ENCODE measurements at regions not wholly inside any gene's neighbourhood (a gene's known extent, or its start where the extent isn't known, plus 50 kb on each side); places are given as distances from the start of the nearest gene placed in this dataset.
A peak's percentile ranks its signal among the peaks of the same experiment; 100 is the strongest.

DNA sequence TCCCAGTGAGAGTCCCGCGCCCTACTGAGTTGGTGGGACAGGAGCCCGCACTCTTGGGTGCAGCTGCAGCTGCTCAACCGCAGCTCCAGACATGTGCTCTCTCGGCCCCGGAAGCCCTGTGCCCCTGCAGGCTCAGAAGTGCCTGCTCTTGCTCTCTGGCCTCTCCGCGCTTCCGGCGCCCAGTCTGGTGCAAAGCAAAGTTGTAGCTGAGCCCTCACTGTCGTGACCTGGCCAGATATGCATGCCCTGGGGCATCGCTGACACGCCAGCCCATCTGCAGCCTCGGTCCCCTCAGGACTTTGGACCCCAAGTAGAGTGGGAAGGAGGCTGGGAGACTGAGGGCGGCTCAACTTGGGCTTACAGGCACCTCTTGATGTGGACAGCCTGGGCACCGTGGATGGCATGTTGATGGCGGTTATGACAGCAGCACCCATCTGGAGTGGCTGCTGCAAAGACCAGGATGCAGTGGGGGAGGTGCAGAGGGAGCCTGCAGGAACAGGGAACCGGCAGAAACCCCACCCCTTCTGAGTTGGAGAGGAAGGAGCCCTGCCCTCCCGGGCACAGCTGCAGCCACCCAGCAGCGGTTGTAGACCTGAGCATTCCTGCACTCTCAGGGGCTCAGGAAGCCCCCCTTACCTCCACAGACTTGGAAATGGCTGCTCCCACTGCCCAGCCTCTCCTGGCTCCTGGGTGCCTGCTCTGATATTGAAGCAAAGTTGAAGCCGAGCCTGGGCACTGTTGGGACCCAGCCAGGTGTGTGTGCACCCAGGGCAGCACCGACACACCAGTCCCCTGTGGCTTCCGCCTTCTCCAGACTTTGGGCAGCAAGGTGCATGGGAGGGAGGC lies 462.6 kb downstream of the TBC1D32 start:
- Histone ChIP-seq H2AFZ (ENCODE audit: insufficient read depth, low read depth, low read length, poor library complexity, severe bottlenecking) (no peak overlapping the region), H3K4me2 (replicated peaks; ENCODE audit: extremely low read depth, low read length, poor library complexity, severe bottlenecking) (no peak overlapping the region), H3K9me3 (replicated peaks in 1 of 2; ENCODE audit: control insufficient read depth in 1 of 2, insufficient read depth in 1 of 2, low read length in 2 of 2) (peaks cover 31 to 37% of the 10 kb centered on the region in 2 donors), H3K36me3 (replicated peaks in 1 of 2; ENCODE audit: control insufficient read depth in 1 of 2, insufficient read depth in 2 of 2, low read length in 2 of 2) (no peaks in the 10 kb centered on the region), H3K27me3 (ENCODE audit: control insufficient read depth in 2 of 2, insufficient read depth in 2 of 2, low read length in 2 of 2) (no peaks in the 10 kb centered on the region), H3K79me2 (ENCODE audit: insufficient read depth, low read length) (no peaks in the 10 kb centered on the region), H3K4me1 (ENCODE audit: control insufficient read depth in 1 of 2, insufficient read depth in 2 of 2, low read length in 2 of 2) (no peaks in the 10 kb centered on the region), H3K4me3 (replicated peaks in 1 of 3; ENCODE audit: low read depth in 2 of 3, low read length in 3 of 3) (no peak overlapping the region), H4K20me1 (ENCODE audit: insufficient read depth, low read length) (no peaks in the 10 kb centered on the region), H3K27ac (ENCODE audit: low read depth in 1 of 2, low read length in 2 of 2) (no peak overlapping the region), H3K9ac (ENCODE audit: insufficient read depth, low read length, poor library complexity, severe bottlenecking) (no peak overlapping the region)
- no peaks in the 10 kb centered on the region for H3K4me1 Mint-ChIP-seq
- intact Hi-C loops (cut with micrococcal nuclease): no loop called here
- peak in 1 of 3 donors; percentile 1 for DNase-seq
- no peak overlapping the region for H3K27ac Mint-ChIP-seq
- H3K36me3 Mint-ChIP-seq: no peaks in the 10 kb centered on the region
- H3K4me3 Mint-ChIP-seq: no peak overlapping the region
- WGBS (ENCODE audit: insufficient coverage): 82% methylated on average over 20 of the region's 23 CpGs
- no peaks in the 10 kb centered on the region for H3K27me3 Mint-ChIP-seq (ENCODE audit: low read depth in 3 of 3)
- peaks cover 19 to 25% (median 21%) of the 10 kb centered on the region in 7 donors for H3K9me3 Mint-ChIP-seq
- no peak for TF ChIP-seq CTCF (IDR thresholded peaks at IDR 0.05)

DNA sequence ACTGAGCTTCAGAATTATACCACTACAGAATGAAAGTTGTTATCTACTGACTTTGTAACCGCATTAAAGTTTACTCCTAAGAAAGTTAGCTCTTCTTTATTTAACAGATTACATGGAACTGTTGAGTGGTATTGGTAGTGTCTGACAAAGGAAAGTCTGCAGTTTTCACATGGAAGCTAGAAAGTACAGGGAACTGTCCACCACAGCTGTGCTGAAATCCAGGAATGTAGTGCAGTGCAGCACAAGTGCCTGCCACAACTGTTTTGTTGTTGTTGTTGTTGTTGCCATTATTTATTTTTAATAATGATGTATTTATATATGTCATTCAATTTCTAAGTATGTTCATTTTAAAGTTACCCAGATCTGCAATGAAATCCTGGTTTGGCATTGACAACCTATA lies 464.9 kb downstream of the TBC1D32 start:
- H3K4me1 ChIP-seq (ENCODE audit: control insufficient read depth in 1 of 2, insufficient read depth in 2 of 2, low read length in 2 of 2): no peaks in the 10 kb centered on the region
- H3K4me2 ChIP-seq (replicated peaks; ENCODE audit: extremely low read depth, low read length, poor library complexity, severe bottlenecking): no peak overlapping the region
- H3K36me3 ChIP-seq (replicated peaks in 1 of 2; ENCODE audit: control insufficient read depth in 1 of 2, insufficient read depth in 2 of 2, low read length in 2 of 2): no peaks in the 10 kb centered on the region
- H2AFZ ChIP-seq (ENCODE audit: insufficient read depth, low read depth, low read length, poor library complexity, severe bottlenecking): no peak overlapping the region
- H3K9me3 Mint-ChIP-seq: peaks cover 19 to 25% (median 20%) of the 10 kb centered on the region in 7 donors
- no peaks in the 10 kb centered on the region for H3K4me1 Mint-ChIP-seq
- no peak overlapping the region for H3K4me3 Mint-ChIP-seq
- H3K27me3 ChIP-seq (ENCODE audit: control insufficient read depth in 2 of 2, insufficient read depth in 2 of 2, low read length in 2 of 2): no peaks in the 10 kb centered on the region
- H3K27me3 Mint-ChIP-seq (ENCODE audit: low read depth in 3 of 3): no peaks in the 10 kb centered on the region
- no peaks in the 10 kb centered on the region for H3K79me2 ChIP-seq (ENCODE audit: insufficient read depth, low read length)
- DNase-seq: no peak
- no CpG with 5 or more reads among the region's 1 CpG for WGBS (ENCODE audit: insufficient coverage)
- H3K27ac ChIP-seq (ENCODE audit: low read depth in 1 of 2, low read length in 2 of 2): no peak overlapping the region
- H3K9me3 ChIP-seq (replicated peaks in 1 of 2; ENCODE audit: control insufficient read depth in 1 of 2, insufficient read depth in 1 of 2, low read length in 2 of 2): peaks cover 30 to 34% of the 10 kb centered on the region in 2 donors
- TF ChIP-seq CTCF (IDR thresholded peaks at IDR 0.05): no peak
- H3K9ac ChIP-seq (ENCODE audit: insufficient read depth, low read length, poor library complexity, severe bottlenecking): no peak overlapping the region
- intact Hi-C loops (cut with micrococcal nuclease): no loop called here
- H3K4me3 ChIP-seq (replicated peaks in 1 of 3; ENCODE audit: low read depth in 2 of 3, low read length in 3 of 3): no peak overlapping the region
- no peaks in the 10 kb centered on the region for H4K20me1 ChIP-seq (ENCODE audit: insufficient read depth, low read length)
- no peak overlapping the region for H3K27ac Mint-ChIP-seq
- H3K36me3 Mint-ChIP-seq: no peaks in the 10 kb centered on the region
